COLO829 (cell line): ENCODE measurements at regions not wholly inside any gene's neighbourhood (a gene's known extent, or its start where the extent isn't known, plus 50 kb on each side); places are given as distances from the start of the nearest gene placed in this dataset.

Experiments
- DNase-seq: peaks from one replicate; pipeline ENCODE4 v3.0.0; 2012; ENCODE audit warnings: low spot score

- no peak for DNase-seq
Observed at GRCh38 chr16:85460252-85461021, 152.7 kb upstream of the GSE1 start.

GRCh38 chr16:85461022-85461813, 151.9 kb upstream of the GSE1 start:
- DNase-seq: no peak

- no peak for DNase-seq
Observed at GRCh38 chr16:85461814-85462713, 151.1 kb upstream of the GSE1 start.

GRCh38 chr16:85462714-85463611, 150.2 kb upstream of the GSE1 start:
- DNase-seq: no peak

GRCh38 chr16:85463672-85464382, 149.3 kb upstream of the GSE1 start:
- DNase-seq: no peak

GRCh38 chr16:85464383-85465305, 148.5 kb upstream of the GSE1 start:
- no peak for DNase-seq

GRCh38 chr16:85465328-85466303, 147.5 kb upstream of the GSE1 start:
- peak; percentile 9 for DNase-seq

- DNase-seq: no peak
Observed at GRCh38 chr16:85466304-85466700, 146.8 kb upstream of the GSE1 start.

- DNase-seq: no peak
Observed at GRCh38 chr16:85466989-85467388, 146.1 kb upstream of the GSE1 start.

GRCh38 chr16:85469929-85470590, 143.1 kb upstream of the GSE1 start:
- DNase-seq: no peak

- DNase-seq: no peak
Observed at GRCh38 chr16:85470873-85471272, 142.2 kb upstream of the GSE1 start.

GRCh38 chr16:85471469-85472431, 141.4 kb upstream of the GSE1 start:
- DNase-seq: no peak

GRCh38 chr16:85472514-85472913, 140.6 kb upstream of the GSE1 start:
- DNase-seq: no peak

GRCh38 chr16:85473323-85473722, 139.8 kb upstream of the GSE1 start:
- DNase-seq: no peak

GRCh38 chr16:85473909-85474620, 139.1 kb upstream of the GSE1 start:
- no peak for DNase-seq
